ENCODE measurements at regions not wholly inside any gene's neighbourhood (a gene's known extent, or its start where the extent isn't known, plus 50 kb on each side); places are given as distances from the start of the nearest gene placed in this dataset.

- no peak for TF ChIP-seq CTCF (IDR thresholded peaks at IDR 0.05)
- Histone ChIP-seq H3K27me3 (no peaks in the 10 kb centered on the region), H3K36me3 (no peaks in the 10 kb centered on the region), H3K4me1 (peaks cover 3 to 12% of the 10 kb centered on the region in 2 donors), H3K4me3 (no peak overlapping the region), H3K9me3 (no peaks in the 10 kb centered on the region), H3K27ac (no peak overlapping the region)
- DNase-seq (ENCODE audit: low spot score in 2 of 2): no peak
- intact Hi-C loops (cut with DNase I): no loop called here
Measured at GRCh38 chr7:46853451-46853850, 728.5 kb downstream of the TNS3 start.

GRCh38 chr7:46852795-46853194 is 729.1 kb downstream of the TNS3 start:
- intact Hi-C loops (cut with DNase I): no loop called here
- Histone ChIP-seq H3K36me3 (no peaks in the 10 kb centered on the region), H3K4me3 (no peak overlapping the region), H3K27me3 (no peaks in the 10 kb centered on the region), H3K27ac (no peak overlapping the region), H3K9me3 (no peaks in the 10 kb centered on the region), H3K4me1 (peaks cover 3 to 12% of the 10 kb centered on the region in 2 donors)
- no peak for TF ChIP-seq CTCF (IDR thresholded peaks at IDR 0.05)
- no peak for DNase-seq (ENCODE audit: low spot score in 2 of 2)

GRCh38 chr7:46850563-46851330 is 731.2 kb downstream of the TNS3 start:
- H3K4me1 ChIP-seq: peaks cover 3 to 12% of the 10 kb centered on the region in 2 donors
- H3K27me3 ChIP-seq: no peaks in the 10 kb centered on the region
- no peak overlapping the region for H3K4me3 ChIP-seq
- DNase-seq (ENCODE audit: low spot score in 2 of 2): no peak
- no peaks in the 10 kb centered on the region for H3K9me3 ChIP-seq
- intact Hi-C loops (cut with DNase I): no loop called here
- no peak for TF ChIP-seq CTCF (IDR thresholded peaks at IDR 0.05)
- H3K36me3 ChIP-seq: no peaks in the 10 kb centered on the region
- H3K27ac ChIP-seq: no peak overlapping the region

GRCh38 chr7:46848944-46849343 is 733.0 kb downstream of the TNS3 start:
- no peak for DNase-seq (ENCODE audit: low spot score in 2 of 2)
- Histone ChIP-seq H3K36me3 (no peaks in the 10 kb centered on the region), H3K27ac (no peak overlapping the region), H3K4me1 (peaks cover 0 to 3% of the 10 kb centered on the region in 2 donors), H3K27me3 (no peaks in the 10 kb centered on the region), H3K9me3 (no peaks in the 10 kb centered on the region), H3K4me3 (no peak overlapping the region)
- intact Hi-C loops (cut with DNase I): no loop called here
- TF ChIP-seq CTCF (IDR thresholded peaks at IDR 0.05): no peak

- Histone ChIP-seq H3K27me3 (no peaks in the 10 kb centered on the region), H3K4me1 (no peaks in the 10 kb centered on the region), H3K4me3 (no peak overlapping the region), H3K36me3 (no peaks in the 10 kb centered on the region), H3K27ac (no peak overlapping the region), H3K9me3 (no peaks in the 10 kb centered on the region)
- no peak for DNase-seq (ENCODE audit: low spot score in 2 of 2)
- TF ChIP-seq CTCF (IDR thresholded peaks at IDR 0.05): no peak
- intact Hi-C loops (cut with DNase I): no loop called here
Measured at GRCh38 chr7:46848311-46848710, 733.6 kb downstream of the TNS3 start.

All from ascending aorta (tissue), 2 donors.